ENCODE measurements at regions not wholly inside any gene's neighbourhood (a gene's known extent, or its start where the extent isn't known, plus 50 kb on each side); places are given as distances from the start of the nearest gene placed in this dataset.

- DNase-seq: no peak
- in situ Hi-C loops (cut with MboI; ENCODE audit: low pct_unique_long_range_greater_than_20kb, low sequenced_read_pairs): loop anchor here (25.0 kb wide), 1 partner anchor 1367 kb away; no protein-coding TSS in a partner anchor
Measured at GRCh38 chr12:98379106-98379505, 136.3 kb upstream of the TMPO start.

- DNase-seq: no peak
- in situ Hi-C loops (cut with MboI; ENCODE audit: low pct_unique_long_range_greater_than_20kb, low sequenced_read_pairs): loop anchor here (25.0 kb wide), 1 partner anchor 1373 kb away; no protein-coding TSS in a partner anchor
Measured at GRCh38 chr12:98385641-98386040, 129.7 kb upstream of the TMPO start.

GRCh38 chr12:98387444-98387843 lies 127.9 kb upstream of the TMPO start:
- DNase-seq: no peak
- in situ Hi-C loops (cut with MboI; ENCODE audit: low pct_unique_long_range_greater_than_20kb, low sequenced_read_pairs): loop anchor here (25.0 kb wide), 1 partner anchor 1375 kb away; no protein-coding TSS in a partner anchor

GRCh38 chr12:98388126-98388525 lies 127.3 kb upstream of the TMPO start:
- DNase-seq: no peak
- in situ Hi-C loops (cut with MboI; ENCODE audit: low pct_unique_long_range_greater_than_20kb, low sequenced_read_pairs): loop anchor here (25.0 kb wide), 1 partner anchor 1376 kb away; no protein-coding TSS in a partner anchor

GRCh38 chr12:98389593-98389992 lies 125.8 kb upstream of the TMPO start:
- in situ Hi-C loops (cut with MboI; ENCODE audit: low pct_unique_long_range_greater_than_20kb, low sequenced_read_pairs): loop anchor here (25.0 kb wide), 1 partner anchor 1377 kb away; no protein-coding TSS in a partner anchor
- DNase-seq: no peak

- DNase-seq: peak; percentile 85
- in situ Hi-C loops (cut with MboI; ENCODE audit: low pct_unique_long_range_greater_than_20kb, low sequenced_read_pairs): loop anchor here (25.0 kb wide), 1 partner anchor 1385 kb away; no protein-coding TSS in a partner anchor
Measured at GRCh38 chr12:98397323-98398105, 117.9 kb upstream of the TMPO start.

- in situ Hi-C loops (cut with MboI; ENCODE audit: low pct_unique_long_range_greater_than_20kb, low sequenced_read_pairs): loop anchor here (25.0 kb wide), 1 partner anchor 1387 kb away; no protein-coding TSS in a partner anchor
- peak; percentile 81 for DNase-seq
Measured at GRCh38 chr12:98399532-98399931, 115.9 kb upstream of the TMPO start.

GRCh38 chr12:98401427-98401826 lies 114.0 kb upstream of the TMPO start:
- in situ Hi-C loops (cut with MboI; ENCODE audit: low pct_unique_long_range_greater_than_20kb, low sequenced_read_pairs): no loop called here
- DNase-seq: peak; percentile 46

- in situ Hi-C loops (cut with MboI; ENCODE audit: low pct_unique_long_range_greater_than_20kb, low sequenced_read_pairs): no loop called here
- no peak for DNase-seq
Measured at GRCh38 chr12:98402091-98402490, 113.3 kb upstream of the TMPO start.

- in situ Hi-C loops (cut with MboI; ENCODE audit: low pct_unique_long_range_greater_than_20kb, low sequenced_read_pairs): no loop called here
- no peak for DNase-seq
Measured at GRCh38 chr12:98402671-98403070, 112.7 kb upstream of the TMPO start.

- DNase-seq: no peak
- in situ Hi-C loops (cut with MboI; ENCODE audit: low pct_unique_long_range_greater_than_20kb, low sequenced_read_pairs): no loop called here
Measured at GRCh38 chr12:98403385-98403784, 112.0 kb upstream of the TMPO start.

GRCh38 chr12:98403936-98404335 lies 111.5 kb upstream of the TMPO start:
- peak; percentile 51 for DNase-seq
- in situ Hi-C loops (cut with MboI; ENCODE audit: low pct_unique_long_range_greater_than_20kb, low sequenced_read_pairs): no loop called here

GRCh38 chr12:98405805-98406366 lies 109.5 kb upstream of the TMPO start:
- no peak for DNase-seq
- in situ Hi-C loops (cut with MboI; ENCODE audit: low pct_unique_long_range_greater_than_20kb, low sequenced_read_pairs): no loop called here

GRCh38 chr12:98406378-98406777 lies 109.0 kb upstream of the TMPO start:
- DNase-seq: no peak
- in situ Hi-C loops (cut with MboI; ENCODE audit: low pct_unique_long_range_greater_than_20kb, low sequenced_read_pairs): no loop called here

GRCh38 chr12:98408681-98409080 lies 106.7 kb upstream of the TMPO start:
- in situ Hi-C loops (cut with MboI; ENCODE audit: low pct_unique_long_range_greater_than_20kb, low sequenced_read_pairs): no loop called here
- DNase-seq: no peak

GRCh38 chr12:98409548-98409947 lies 105.8 kb upstream of the TMPO start:
- in situ Hi-C loops (cut with MboI; ENCODE audit: low pct_unique_long_range_greater_than_20kb, low sequenced_read_pairs): no loop called here
- no peak for DNase-seq

GRCh38 chr12:98410356-98410755 lies 105.0 kb upstream of the TMPO start:
- in situ Hi-C loops (cut with MboI; ENCODE audit: low pct_unique_long_range_greater_than_20kb, low sequenced_read_pairs): no loop called here
- DNase-seq: no peak

GRCh38 chr12:98416845-98417244 lies 98.5 kb upstream of the TMPO start:
- peak; percentile 53 for DNase-seq
- in situ Hi-C loops (cut with MboI; ENCODE audit: low pct_unique_long_range_greater_than_20kb, low sequenced_read_pairs): no loop called here

- no peak for DNase-seq
- in situ Hi-C loops (cut with MboI; ENCODE audit: low pct_unique_long_range_greater_than_20kb, low sequenced_read_pairs): no loop called here
Measured at GRCh38 chr12:98417266-98417665, 98.1 kb upstream of the TMPO start.

- in situ Hi-C loops (cut with MboI; ENCODE audit: low pct_unique_long_range_greater_than_20kb, low sequenced_read_pairs): no loop called here
- peak; percentile 57 for DNase-seq
Measured at GRCh38 chr12:98418357-98419075, 96.9 kb upstream of the TMPO start.

Measured in KBM-7 (cell line).